ENCODE measurements at regions not wholly inside any gene's neighbourhood (a gene's known extent, or its start where the extent isn't known, plus 50 kb on each side); places are given as distances from the start of the nearest gene placed in this dataset.
"Not testable (repeated sequence)": the region's sequence is repeated elsewhere in the genome, so short reads cannot be mapped to it uniquely, and the experiment has no call there.

- TF ChIP-seq, protein P1, sequence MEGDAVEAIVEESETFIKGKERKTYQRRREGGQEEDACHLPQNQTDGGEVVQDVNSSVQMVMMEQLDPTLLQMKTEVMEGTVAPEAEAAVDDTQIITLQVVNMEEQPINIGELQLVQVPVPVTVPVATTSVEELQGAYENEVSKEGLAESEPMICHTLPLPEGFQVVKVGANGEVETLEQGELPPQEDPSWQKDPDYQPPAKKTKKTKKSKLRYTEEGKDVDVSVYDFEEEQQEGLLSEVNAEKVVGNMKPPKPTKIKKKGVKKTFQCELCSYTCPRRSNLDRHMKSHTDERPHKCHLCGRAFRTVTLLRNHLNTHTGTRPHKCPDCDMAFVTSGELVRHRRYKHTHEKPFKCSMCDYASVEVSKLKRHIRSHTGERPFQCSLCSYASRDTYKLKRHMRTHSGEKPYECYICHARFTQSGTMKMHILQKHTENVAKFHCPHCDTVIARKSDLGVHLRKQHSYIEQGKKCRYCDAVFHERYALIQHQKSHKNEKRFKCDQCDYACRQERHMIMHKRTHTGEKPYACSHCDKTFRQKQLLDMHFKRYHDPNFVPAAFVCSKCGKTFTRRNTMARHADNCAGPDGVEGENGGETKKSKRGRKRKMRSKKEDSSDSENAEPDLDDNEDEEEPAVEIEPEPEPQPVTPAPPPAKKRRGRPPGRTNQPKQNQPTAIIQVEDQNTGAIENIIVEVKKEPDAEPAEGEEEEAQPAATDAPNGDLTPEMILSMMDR (IDR thresholded peaks at IDR 0.05; ENCODE audit: poor library complexity), result not testable (repeated sequence)
- not testable (repeated sequence) for TF ChIP-seq EZH2 (IDR thresholded peaks at IDR 0.05; ENCODE audit: borderline replicate concordance); EZH2phosphoT487 (IDR thresholded peaks at IDR 0.05; ENCODE audit: low read depth, severe bottlenecking, unreplicated experiment)
Measured at GRCh38 chr1:58051187-58051586, 495.3 kb downstream of the OMA1 start.
